ENCODE measurements at regions not wholly inside any gene's neighbourhood (a gene's known extent, or its start where the extent isn't known, plus 50 kb on each side); places are given as distances from the start of the nearest gene placed in this dataset.

DNA sequence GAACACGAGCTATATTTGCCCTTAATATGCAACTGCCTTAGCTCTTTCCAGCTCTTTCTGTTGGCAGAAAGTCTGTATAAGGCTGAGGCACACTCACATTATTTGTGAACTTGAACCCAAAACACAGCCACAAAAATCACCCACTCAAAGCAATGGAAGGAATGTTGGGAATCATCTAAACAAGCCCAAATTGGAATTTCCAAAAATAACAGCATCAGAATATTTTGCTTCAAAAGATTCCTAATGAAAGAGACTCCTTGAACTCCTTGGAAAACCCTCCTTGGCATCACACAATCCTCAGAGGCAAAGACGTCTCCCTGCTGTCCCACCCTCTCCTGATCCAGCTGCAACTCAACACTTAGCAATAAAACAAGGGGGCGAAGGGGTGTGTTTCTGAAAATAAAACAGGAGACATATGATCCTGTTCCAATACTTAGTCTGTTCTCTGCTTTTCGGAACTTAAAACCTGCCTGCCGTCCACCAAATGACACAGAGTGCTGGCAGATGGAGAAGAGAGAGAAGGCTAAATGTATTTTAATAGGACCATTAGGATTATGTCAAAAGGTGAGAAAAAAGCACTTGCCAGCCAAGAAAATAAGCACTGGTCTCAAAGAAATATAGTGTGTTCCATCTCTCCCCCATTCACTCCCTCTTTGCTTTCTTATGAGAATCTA is 320.7 kb upstream of the JARID2 start:
- peak in 1 of 4 donors; percentile 33 for DNase-seq (ENCODE audit: low read depth in 4 of 4, low spot score in 3 of 4)

DNA sequence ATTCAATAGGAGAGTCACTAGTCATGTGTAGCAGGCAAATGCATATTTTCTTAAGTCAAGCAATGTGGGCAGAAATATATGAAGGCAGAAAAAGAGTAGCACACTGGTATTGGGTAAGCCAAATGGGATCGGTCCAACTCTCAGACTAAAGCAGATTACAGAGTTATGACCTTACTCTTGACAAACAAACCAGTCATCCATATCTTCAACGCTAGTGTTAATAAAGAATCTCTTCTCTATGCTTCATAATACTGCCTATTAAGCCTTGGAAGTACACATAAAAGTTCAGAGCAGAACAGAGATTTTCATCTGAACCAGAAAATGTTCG is 320.2 kb upstream of the JARID2 start:
- no peak for DNase-seq (ENCODE audit: low read depth in 4 of 4, low spot score in 3 of 4)

DNA sequence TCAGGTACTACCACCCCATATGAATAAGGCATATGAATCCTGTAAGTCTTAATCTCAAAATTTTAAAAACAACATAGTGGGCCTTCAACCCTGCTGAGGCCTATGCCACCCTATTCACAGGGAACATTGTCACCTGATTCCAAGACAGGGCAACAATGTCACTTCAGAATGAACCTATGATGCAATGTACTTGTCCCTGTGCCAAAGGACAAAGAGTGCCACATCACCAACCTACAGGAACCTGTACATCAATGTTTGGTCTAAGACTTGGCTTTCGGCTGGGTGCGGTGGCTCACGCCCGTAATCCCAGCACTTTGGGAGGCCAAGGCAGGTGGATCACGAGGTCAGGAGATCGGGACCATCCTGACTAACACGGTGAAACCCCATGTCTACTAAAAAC is 318.5 kb upstream of the JARID2 start:
- DNase-seq (ENCODE audit: low read depth in 4 of 4, low spot score in 3 of 4): no peak

DNA sequence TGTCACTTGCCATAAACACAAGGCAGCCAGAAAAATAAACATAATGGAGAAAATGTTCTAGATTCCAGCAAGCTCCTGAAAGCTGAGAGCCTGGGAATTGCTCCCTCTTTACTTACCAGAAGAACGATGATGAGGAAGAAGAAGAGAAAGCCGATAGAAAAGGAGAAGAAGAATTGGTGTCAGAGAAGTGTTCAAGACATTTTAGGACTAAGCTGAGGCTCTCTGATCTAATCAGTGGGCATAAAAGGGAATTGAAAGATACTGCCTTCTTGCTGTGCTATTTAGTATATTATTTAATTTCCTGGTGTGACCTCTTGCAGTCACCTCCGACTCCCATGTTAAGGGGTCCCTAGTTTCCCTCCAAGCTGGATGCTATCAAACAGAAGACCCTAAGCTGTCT is 316.6 kb upstream of the JARID2 start:
- DNase-seq (ENCODE audit: low read depth in 4 of 4, low spot score in 3 of 4): no peak

DNA sequence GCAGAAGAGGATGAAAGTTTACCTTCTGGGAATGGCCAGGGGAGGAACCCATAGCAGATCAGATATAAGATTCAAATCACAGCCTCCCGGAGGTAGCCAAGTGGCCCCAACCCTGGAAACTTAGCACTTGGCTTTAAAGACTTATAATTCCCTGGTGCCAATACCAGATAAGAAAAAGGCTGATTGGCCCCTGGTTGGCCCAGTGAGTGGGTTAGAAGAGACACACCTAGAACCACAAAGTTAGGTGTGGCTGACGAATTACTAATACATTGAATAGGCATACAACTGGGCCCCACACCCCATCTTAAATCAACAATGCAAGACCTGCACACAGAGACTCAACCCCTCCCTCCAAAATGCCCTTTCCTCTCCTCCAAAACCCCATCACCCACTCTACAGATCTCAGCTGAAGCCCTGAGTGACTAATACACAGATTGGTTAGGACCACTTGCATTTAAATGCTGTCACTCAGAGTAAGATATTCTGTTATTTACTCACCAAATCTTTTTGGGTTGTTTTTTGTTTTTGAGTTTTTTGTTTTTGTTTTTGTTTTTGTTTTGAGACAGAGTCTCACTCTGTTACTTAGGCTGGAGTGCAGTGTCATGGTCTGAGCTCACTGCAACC is 315.4 kb upstream of the JARID2 start:
- DNase-seq (ENCODE audit: low read depth in 4 of 4, low spot score in 3 of 4): no peak

DNA sequence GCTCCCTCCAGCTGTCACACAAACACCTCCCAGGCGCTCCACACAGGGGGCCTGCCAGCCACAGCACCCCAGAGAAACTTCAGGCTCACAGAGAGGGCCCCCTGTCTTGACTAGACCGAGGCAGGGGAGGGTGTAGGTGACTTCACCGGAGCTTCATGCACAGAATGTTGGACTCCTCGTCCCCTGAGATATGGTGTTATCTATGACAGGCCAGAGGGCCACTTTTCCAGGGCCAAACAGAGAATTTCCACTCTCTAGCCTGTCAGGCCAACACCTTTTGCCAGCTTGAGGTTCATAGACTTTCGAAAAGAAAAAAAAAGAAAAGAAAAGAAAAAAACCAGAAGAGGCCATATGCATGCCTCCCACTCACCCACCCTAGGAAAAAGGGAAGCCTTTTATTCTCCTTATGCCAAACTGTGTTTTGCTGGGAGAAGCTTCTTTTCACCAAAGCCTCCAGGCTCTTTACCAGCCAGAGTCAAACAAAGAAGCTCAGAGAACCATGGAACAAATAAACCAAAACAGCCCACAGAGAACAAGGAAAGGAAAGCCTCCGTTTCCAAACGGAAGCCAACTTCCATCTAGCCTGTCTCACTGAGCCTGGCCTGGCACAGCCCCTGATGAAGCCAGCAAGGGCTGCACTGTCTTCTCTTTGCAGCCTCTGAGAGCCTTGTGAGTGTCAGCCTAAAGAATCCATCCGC is 313.2 kb upstream of the JARID2 start:
- DNase-seq (ENCODE audit: low read depth in 4 of 4, low spot score in 3 of 4): no peak

DNA sequence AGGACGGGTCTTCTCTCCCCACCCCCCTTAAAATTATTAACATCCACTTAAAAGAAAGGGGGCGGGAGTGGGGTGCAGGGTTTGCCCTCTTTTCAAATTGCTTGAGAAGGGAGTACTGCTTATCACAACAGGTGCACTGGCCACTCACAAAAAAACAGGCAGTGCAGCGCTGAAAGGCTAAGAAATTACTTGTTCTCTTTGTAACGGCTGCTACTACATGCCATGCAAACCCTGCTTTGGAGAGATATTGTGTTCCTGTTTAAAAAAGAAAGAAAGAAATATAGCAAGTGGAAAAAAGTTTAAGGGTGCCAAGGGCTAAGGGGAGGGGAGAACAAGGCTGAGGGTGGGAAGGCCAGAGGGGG is 312.7 kb upstream of the JARID2 start:
- no peak for DNase-seq (ENCODE audit: low read depth in 4 of 4, low spot score in 3 of 4)

DNA sequence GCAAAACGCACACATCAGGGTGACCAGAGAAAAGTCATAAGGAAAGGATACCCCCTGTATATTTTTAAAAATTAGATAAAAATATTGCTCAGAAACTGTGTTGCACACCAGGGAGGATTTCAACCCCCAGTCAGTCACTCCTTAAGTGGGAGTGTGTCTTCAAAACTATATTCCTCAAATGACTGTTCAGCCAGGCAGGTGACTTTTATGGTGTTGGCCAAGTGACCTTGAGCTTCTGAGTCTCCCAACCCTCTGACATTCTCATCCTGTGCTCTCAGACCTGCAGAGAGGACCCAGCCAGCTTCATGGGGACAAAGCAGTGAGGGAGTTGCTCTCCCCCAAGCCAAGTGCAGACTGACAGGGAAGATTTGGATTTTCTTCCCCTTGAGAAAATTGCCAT is 311.9 kb upstream of the JARID2 start:
- no peak for DNase-seq (ENCODE audit: low read depth in 4 of 4, low spot score in 3 of 4)

DNA sequence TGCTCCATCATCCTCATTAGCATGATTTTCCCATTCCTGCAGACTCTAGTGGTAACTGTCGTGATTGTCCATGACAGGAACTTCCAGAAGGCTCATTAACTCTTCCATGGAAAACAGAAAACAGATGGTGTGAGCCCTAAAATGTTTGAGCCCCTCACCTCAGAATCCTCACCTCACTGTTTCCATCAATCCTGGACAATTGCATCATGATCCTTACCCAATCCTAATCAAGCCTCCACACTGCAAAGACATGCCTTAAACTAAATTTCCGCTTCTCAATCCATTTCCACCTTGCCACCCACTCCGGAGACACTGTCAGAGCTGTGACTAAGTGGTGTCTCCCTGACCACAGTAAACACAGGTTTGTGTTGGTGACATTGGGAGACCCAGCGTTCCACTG is 311.0 kb upstream of the JARID2 start:
- DNase-seq (ENCODE audit: low read depth in 4 of 4, low spot score in 3 of 4): no peak

DNA sequence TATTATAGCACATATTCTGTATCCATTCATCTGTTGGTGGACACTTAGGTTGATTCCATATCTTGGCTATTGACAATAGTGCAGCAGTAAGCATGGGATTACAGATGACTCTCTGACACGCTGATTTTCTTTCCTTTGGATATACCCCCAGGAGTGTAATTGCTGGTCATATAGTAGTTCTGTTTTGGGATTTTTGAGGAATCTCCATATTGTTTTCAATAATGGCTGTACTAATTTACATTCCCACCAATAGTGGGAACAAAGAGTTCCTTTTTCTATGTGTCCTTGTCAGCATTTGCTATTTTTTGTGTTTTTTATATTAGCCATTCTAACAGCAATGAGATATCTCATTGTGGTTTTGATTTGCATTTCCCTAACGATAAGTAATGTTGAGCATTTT is 309.0 kb upstream of the JARID2 start:
- no peak for DNase-seq (ENCODE audit: low read depth in 4 of 4, low spot score in 3 of 4)

DNA sequence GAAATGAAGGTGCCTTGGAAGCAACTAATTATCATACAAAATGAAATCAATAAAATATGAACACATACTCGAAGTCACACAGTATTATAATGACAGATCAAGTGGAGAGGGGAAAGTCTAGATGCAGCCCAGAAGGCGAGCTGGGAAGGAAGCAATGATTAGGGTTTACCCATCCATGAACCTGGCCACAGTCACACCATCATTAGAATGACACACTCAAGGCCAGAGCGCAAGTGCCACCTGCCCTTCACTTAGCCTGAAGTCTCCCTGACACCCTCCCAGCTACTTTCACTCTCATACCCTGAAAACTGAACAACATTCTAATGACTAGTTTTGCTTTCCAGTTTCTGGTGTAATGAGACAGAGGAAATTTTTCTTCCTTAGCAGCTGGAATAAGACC is 302.8 kb upstream of the JARID2 start:
- no peak for DNase-seq (ENCODE audit: low read depth in 4 of 4, low spot score in 3 of 4)

DNA sequence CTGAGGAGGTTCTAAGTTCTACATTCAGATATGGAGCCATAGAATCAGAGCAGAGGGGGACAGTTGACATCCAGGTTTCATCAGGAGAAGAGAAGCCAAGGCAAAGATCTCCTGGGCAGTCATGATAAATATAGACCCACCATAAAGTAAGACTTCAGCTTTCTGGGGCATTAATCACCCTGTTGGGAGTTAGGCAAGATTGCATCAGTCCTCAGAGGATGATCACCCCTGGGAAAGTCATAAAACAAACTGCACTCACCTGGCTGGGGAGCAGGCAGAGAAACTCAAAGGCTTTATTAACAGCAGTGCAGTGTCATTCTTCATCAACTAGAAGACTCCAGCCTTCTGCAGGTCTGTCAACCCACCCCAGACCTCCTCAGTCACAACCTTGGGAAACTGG is 301.3 kb upstream of the JARID2 start:
- no peak for DNase-seq (ENCODE audit: low read depth in 4 of 4, low spot score in 3 of 4)

DNA sequence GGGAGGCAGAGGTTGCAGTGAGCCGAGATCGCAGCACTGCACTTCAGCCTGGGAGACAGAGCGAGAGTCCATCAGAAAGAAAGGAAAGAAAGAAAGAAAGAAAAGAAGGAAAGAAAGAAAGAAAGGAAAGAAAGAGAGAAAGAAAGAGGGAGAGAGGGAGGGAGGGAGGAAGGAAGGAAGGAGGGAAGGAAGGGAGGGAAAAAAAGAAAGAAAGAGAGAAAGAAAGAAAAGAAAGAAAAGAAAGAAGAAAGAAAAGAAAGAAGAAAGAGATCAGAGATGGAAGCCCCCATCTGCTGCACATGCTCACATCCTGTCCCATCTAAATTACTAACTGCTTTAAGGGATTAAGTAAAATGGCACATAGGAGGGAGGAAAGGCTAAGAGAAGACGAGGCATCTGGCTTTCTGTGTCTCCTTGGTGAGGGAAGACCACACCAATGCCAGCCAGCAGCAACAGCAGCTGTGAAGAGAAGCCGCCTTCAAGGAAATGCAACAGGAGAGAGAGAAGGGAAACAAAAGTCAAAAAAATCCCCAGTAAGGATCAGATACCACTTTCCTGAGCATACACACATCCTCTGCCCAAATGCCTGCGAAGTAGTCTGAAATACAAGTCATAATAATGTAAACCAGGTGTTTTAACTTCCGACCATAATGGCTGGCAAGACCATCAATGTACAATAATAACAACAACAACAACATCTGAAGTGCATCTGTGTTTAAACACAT is 300.2 kb upstream of the JARID2 start:
- DNase-seq (ENCODE audit: low read depth in 4 of 4, low spot score in 3 of 4): no peak

DNA sequence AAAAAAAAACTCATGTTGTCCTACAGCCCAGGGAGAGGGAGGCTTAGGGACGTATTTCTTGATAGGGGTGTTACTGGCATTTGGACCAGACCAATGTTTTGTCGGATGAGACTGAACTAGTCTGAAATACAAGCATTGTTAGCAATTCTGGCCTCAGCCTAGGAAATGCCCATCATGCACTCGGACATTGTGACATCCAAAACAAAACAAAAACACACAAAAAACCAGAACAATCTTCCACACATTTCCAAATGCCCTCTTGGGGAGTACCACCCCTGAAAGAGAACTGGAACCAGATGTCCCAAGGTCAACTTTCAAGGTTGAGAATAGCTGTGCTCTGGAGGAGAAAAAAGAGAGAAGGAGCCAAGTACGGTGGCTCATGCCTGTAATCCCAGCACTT is 299.1 kb upstream of the JARID2 start:
- no peak for DNase-seq (ENCODE audit: low read depth in 4 of 4, low spot score in 3 of 4)

DNA sequence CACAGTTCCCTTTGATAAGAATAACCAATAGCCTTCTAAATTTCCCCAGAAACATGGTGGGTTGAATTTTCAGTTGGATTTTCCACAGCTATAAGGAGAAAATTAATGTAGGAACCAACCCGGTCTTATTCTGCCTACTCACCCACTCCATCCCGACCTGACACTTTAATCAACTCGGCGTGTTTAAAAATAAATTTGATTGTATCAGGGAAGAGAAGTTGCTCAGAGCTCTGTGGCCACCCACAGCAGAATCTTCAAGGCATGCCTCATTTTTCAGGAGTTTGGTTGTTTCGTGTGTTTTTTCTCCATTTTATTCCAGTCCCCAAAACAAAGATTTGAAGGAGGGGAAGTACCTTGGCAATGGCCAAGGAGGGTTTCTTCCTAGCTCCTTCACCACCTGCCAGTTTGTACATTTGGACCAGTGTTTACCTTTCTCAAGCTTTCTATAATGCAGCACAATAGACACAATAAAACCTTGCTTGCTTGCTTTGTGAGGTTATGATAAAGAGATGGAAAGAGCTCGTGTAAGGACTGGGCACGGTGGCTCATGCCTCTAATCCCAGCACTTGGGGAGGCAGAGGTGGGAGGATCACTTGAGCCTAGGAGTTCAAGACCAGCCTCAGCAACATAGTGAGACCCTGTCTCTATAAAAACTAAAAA is 297.2 kb upstream of the JARID2 start:
- DNase-seq (ENCODE audit: low read depth in 4 of 4, low spot score in 3 of 4): no peak

DNA sequence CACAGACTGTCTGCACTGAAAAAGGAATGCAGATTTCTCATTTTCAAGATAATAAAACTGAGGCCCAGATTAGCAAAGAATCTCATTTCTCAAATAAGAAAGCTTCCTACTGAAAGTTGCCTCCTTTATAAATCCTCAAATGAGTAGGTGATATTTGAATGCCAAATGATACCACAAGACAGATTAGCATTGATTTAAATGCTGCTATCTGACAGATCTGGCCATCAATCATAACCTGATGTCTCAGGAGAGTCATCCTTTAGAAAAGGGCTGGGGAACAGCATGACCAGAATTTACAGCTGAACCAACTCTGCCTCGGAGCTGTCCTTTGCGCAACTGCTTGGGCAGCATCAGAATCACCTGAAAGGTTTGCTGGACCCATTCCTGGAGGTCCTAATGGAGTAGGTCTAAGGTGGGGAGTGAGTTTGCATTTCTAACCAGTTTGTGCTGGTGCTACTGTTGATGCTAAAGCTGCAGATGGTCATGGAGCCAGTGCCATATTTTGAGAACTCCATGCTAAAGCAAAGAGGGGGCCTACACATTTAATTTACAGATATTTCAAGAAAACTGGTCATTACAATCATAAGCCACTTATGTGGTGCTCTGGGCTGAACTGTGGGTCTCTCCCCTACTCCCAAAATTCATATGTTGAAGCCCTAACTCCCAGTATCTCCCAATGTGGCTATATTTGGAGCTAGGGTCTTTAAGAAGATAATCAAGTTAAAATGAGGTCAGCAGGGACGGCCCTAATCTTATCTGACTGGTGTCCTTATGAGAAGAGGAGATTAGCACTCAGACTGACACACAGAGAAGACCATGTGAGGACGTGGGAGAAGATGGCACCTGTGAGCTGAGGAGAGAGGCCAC is 295.5 kb upstream of the JARID2 start:
- no peak for DNase-seq (ENCODE audit: low read depth in 4 of 4, low spot score in 3 of 4)

DNA sequence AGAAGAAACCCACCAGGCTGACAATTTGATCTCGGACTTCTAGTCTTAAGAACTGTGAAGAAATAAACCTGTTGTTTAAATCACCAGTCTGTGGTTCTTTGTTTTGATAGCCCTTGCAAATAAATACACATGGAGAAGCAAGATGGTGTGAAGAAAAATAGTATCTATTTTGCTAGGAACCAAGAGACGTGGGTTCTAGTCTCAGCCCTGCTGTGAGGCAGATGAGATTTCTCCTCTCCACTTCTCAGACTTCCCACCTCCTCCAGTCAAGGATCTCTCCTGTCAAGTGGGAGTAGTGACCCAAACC is 294.9 kb upstream of the JARID2 start:
- DNase-seq (ENCODE audit: low read depth in 4 of 4, low spot score in 3 of 4): no peak

DNA sequence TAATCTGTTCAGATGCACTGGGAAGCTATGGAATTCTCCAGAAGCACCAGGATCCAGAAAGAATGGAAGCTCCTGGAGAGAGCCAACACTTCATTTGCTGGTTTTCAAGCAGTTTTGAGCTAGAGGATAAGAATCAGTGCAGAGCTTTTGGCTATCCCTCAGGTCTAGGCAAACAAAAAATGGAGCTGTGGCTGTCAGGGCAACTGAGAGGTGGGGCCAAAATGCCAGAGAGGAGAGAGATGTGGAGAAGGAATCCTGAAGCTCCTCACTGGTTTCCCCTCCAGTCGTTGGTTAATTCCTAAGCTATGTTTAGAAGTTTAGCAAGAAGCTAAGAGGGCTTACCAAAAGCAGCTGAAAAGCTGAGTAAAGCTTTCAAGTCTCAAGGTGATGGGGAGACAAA is 294.2 kb upstream of the JARID2 start:
- DNase-seq (ENCODE audit: low read depth in 4 of 4, low spot score in 3 of 4): no peak

DNA sequence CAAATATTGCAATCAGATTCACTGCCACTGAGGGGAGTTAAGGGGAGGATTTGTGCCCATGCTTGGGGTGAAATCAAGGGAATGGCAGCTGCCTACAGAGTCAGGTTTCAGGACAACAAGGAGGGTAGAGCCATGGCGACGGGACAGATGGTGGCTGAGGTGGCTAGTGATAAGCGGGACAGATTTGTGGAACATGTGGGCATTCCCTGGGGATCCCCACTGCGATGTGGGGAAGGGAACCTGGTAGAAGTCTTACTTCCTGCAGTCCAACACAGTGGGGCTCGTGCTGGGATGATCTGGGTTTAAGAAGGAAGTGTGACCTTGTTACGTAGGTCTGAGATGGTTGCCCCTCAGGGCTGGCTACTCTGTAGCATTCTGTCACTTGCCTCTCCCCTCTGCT is 292.0 kb upstream of the JARID2 start:
- DNase-seq (ENCODE audit: low read depth in 4 of 4, low spot score in 3 of 4): no peak

DNA sequence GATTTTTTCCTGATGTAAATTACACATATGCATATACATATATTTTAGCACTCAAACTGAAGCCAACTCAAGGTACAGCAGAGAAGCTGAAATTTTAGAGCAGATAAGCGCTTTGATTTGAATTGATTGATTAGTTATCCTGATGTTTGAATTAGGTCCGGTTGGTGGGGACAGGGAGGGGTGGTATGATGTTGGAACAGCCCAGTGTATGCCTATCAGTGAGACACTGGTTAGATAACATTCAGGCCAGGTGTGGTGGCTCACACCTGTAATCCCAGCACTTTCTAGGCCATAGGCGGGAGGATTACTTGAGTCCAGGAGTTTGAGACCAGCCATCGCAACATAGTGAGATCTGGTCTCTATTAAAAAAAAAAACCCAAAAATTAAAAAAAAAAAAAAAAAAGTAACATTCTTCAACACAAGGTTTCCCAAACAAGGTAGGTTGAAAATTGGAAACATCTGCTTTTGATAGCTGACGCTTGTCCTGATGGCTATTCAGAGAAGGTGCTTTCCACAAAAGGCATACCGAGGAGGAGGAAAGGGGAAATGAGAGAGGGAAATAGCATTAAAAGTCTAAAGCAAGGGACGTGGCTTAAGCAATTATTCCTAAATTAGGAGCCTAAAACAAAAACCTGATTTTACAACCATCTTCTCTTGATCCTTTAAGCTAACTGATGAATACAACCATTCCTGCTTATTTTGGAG is 288.4 kb upstream of the JARID2 start:
- DNase-seq (ENCODE audit: low read depth in 4 of 4, low spot score in 3 of 4): no peak

All from left renal pelvis (tissue), 4 donors.